HepG2 (cell line): ENCODE measurements at regions not wholly inside any gene's neighbourhood (a gene's known extent, or its start where the extent isn't known, plus 50 kb on each side); places are given as distances from the start of the nearest gene placed in this dataset.

Source experiments
- ATAC-seq: fragments of 200-7000 bp; cut with Tn5 transposase; 3 replicates; pipeline ENCODE4 v1.9.1; 2020; ENCODE audit warnings: mild to moderate bottlenecking, moderate library complexity
- BruUV-seq: library from RNA; stranded (reverse); fragments of 400-500 nt; replicated peaks from 2 replicates; lab custom pipeline; 2021; lab: Mats Ljungman, UMichigan
- CTCF ChIA-PET: fragments of 300-600 bp; formaldehyde crosslinking; extraction: SDS; loops from one replicate; lab custom pipeline; 2021; ENCODE audit warnings: low total read pairs, inconsistent platforms, low intra/inter-chr PET ratio; lab: Yijun Ruan, JAX
- POLR2A ChIA-PET: fragments of 350-600 bp; sonication (Branson Sonifier 250); formaldehyde crosslinking; loops from one replicate; lab custom pipeline; 2020; ENCODE audit warnings: antibody characterized with exemption, inconsistent platforms; lab: Yijun Ruan, JAX
- DNase-seq: peaks from one replicate; pipeline ENCODE4 v3.0.0-alpha.2; 2015; ENCODE audit warnings: low spot score
- FAIRE-seq: peaks from 3 replicates; lab custom pipeline; 2011; peaks lifted over from hg19 to GRCh38; lab: Jason Lieb, UNC
- H2AFZ ChIP-seq: one replicate; pipeline ENCODE4 v1.6.1; 2011; ENCODE audit warnings: low read length, inconsistent platforms
- H3K27ac ChIP-seq: fragments of 300-600 bp; 3 replicates; pipeline ENCODE4 v1.8.0; 2011; ENCODE audit warnings: mixed run types, mild to moderate bottlenecking, mixed read lengths, low read length, inconsistent platforms; ENCODE audit not compliant: insufficient read depth; ENCODE audit errors: extremely low read length
- H3K27me3 ChIP-seq, 2 experiments: fragments of 200-600 bp in 1 of 2; 2 replicates in 1 of 2; 3 replicates in 1 of 2; pipeline versions ENCODE4 v1.6.0 to v1.8.0; 2011; ENCODE audit warnings: low read length in 2 of 2, mild to moderate bottlenecking in 2 of 2, moderate library complexity in 2 of 2, inconsistent platforms in 1 of 2; ENCODE audit not compliant: insufficient read depth in 2 of 2, control insufficient read depth in 1 of 2
- H3K36me3 ChIP-seq, 2 experiments: fragments of 200-600 bp in 1 of 2; replicated peaks in 1 of 2; 2 replicates in 1 of 2; 3 replicates in 1 of 2; pipeline versions ENCODE4 v1.5.1 to v1.8.0; 2011; ENCODE audit warnings: low read length in 2 of 2, inconsistent platforms in 1 of 2; ENCODE audit not compliant: insufficient read depth in 2 of 2, control insufficient read depth in 1 of 2
- H3K4me1 ChIP-seq: 2 replicates; pipeline ENCODE4 v1.5.1; 2012; ENCODE audit warnings: low read length, inconsistent platforms; ENCODE audit not compliant: insufficient read depth
- H3K4me2 ChIP-seq: 2 replicates; pipeline ENCODE4 v1.6.0; 2011; ENCODE audit warnings: low read depth, low read length, inconsistent platforms
- H3K4me3 ChIP-seq, 3 experiments: fragments of 200-600 bp in 1 of 3; sonication (generic), shearing (Covaris generic) in 1 of 3; replicated peaks in 1 of 3; 2 replicates each; pipeline ENCODE4 v1.5.1; 2011 to 2016; ENCODE audit warnings: low read length in 3 of 3, inconsistent platforms in 2 of 3, low read depth in 2 of 3, mild to moderate bottlenecking in 2 of 3, control low read depth in 1 of 3, mixed read lengths in 1 of 3; ENCODE audit not compliant: insufficient read depth in 1 of 3
- H3K79me2 ChIP-seq: one replicate; pipeline ENCODE4 v1.6.1; 2011; ENCODE audit warnings: low read length, inconsistent platforms; ENCODE audit not compliant: insufficient read depth
- H3K9ac ChIP-seq: 2 replicates; pipeline ENCODE4 v1.6.0; 2011; ENCODE audit warnings: mild to moderate bottlenecking, low read depth, low read length, inconsistent platforms; ENCODE audit not compliant: insufficient read depth
- H3K9me3 ChIP-seq: 2 replicates; pipeline ENCODE4 v1.5.1; 2012; ENCODE audit warnings: mild to moderate bottlenecking, low read length
- H4K20me1 ChIP-seq: 2 replicates; pipeline ENCODE4 v1.6.0; 2011; ENCODE audit warnings: inconsistent platforms, mild to moderate bottlenecking, low read length, moderate library complexity; ENCODE audit not compliant: insufficient read depth
- NFE2L2 ChIP-seq: fragments of 150-350 bp; IDR thresholded peaks from 2 replicates; pipeline ENCODE4 v1.6.1; 2014; ENCODE audit warnings: low read length
- ZNF17 ChIP-seq: sonication (generic); formaldehyde crosslinking; IDR thresholded peaks from 2 replicates; pipeline ENCODE4 v1.5.0; 2020; ENCODE audit warnings: mild to moderate bottlenecking, missing genetic modification reagents
- ZNF704 ChIP-seq: sonication (generic); formaldehyde crosslinking; IDR thresholded peaks from 2 replicates; pipeline ENCODE4 v1.8.1; 2023; ENCODE audit warnings: mild to moderate bottlenecking, inconsistent platforms, moderate library complexity, missing genetic modification reagents, borderline replicate concordance
- ZNF800 ChIP-seq: sonication (generic); formaldehyde crosslinking; IDR thresholded peaks from 2 replicates; pipeline ENCODE4 v1.4.0; 2020; ENCODE audit warnings: missing genetic modification reagents
- ZSCAN25 ChIP-seq: sonication (generic); formaldehyde crosslinking; IDR thresholded peaks from 2 replicates; pipeline ENCODE4 v1.8.0; 2022; ENCODE audit warnings: mild to moderate bottlenecking, missing genetic modification reagents
- WGBS: methylation state at CpG from one replicate; pipeline ENCODE4 v1.1.6; 2017; ENCODE audit warnings: low lambda C conversion rate; 5-methylcytosine and 5-hydroxymethylcytosine counted together
- in situ Hi-C: cut with HindIII; loops from 2 replicates; pipeline ENCODE4 v1.10.0; 2017; ENCODE audit warnings: low pct_unique_long_range_greater_than_20kb; ENCODE audit not compliant: extremely low pct_ligation_motif_present
- intact Hi-C: fragments of 100-400 bp; cut with micrococcal nuclease; formaldehyde crosslinking; loops from one replicate; pipeline ENCODE4 v1.10.0; 2022; ENCODE audit not compliant: unreplicated experiment

- FAIRE-seq (no peak), ATAC-seq (no peak), DNase-seq (no peak)
- POLR2A ChIA-PET = no interaction called here
- CTCF ChIA-PET = no interaction called here
- H3K79me2 ChIP-seq = no peaks in the 10 kb centered on the region
- WGBS = 83% methylated on average over 2 of the region's 2 CpGs
- TF ChIP-seq ZSCAN25 (CRISPR knock-in tag) (no peak), ZNF800 (CRISPR knock-in tag) (no peak), ZNF704 (CRISPR knock-in tag) (no peak)
- BruUV-seq = no TSS peak
- in situ Hi-C loops (no loop called here), intact Hi-C loops (no loop called here)
- H3K4me3 ChIP-seq = no peak overlapping the region
- H3K36me3 ChIP-seq = no peaks in the 10 kb centered on the region
- H3K27me3 ChIP-seq = no peaks in the 10 kb centered on the region
- no peak overlapping the region for H3K4me2 ChIP-seq
- H2AFZ ChIP-seq = no peak overlapping the region
- H3K27ac ChIP-seq = no peak overlapping the region
- H3K9ac ChIP-seq = no peak overlapping the region
- peaks cover 9% of the 10 kb centered on the region for H3K4me1 ChIP-seq
- no peaks in the 10 kb centered on the region for H3K9me3 ChIP-seq
- no peaks in the 10 kb centered on the region for H4K20me1 ChIP-seq
Observed at GRCh38 chr5:29796013-29796412, 1397.5 kb upstream of the CDH6 start.

GRCh38 chr5:29795096-29795652 lies 1398.3 kb upstream of the CDH6 start:
- no TSS peak for BruUV-seq
- H3K9ac ChIP-seq = no peak overlapping the region
- POLR2A ChIA-PET = no interaction called here
- in situ Hi-C loops (no loop called here), intact Hi-C loops (no loop called here)
- no peaks in the 10 kb centered on the region for H4K20me1 ChIP-seq
- FAIRE-seq (no peak), DNase-seq (no peak), ATAC-seq (no peak)
- no peak overlapping the region for H3K27ac ChIP-seq
- no peaks in the 10 kb centered on the region for H3K9me3 ChIP-seq
- H3K4me2 ChIP-seq = no peak overlapping the region
- no peak overlapping the region for H3K4me3 ChIP-seq
- WGBS = 35% methylated on average over 2 of the region's 2 CpGs
- H3K27me3 ChIP-seq = no peaks in the 10 kb centered on the region
- H3K4me1 ChIP-seq = peaks cover under 1% of the 10 kb centered on the region
- no peaks in the 10 kb centered on the region for H3K79me2 ChIP-seq
- peak overlapping the region; percentile 2 for H2AFZ ChIP-seq
- no peak for TF ChIP-seq ZNF17 (CRISPR knock-in tag)
- peak; percentile 83 for TF ChIP-seq NFE2L2
- TF ChIP-seq, all 625 proteins: peak for 1
- no peaks in the 10 kb centered on the region for H3K36me3 ChIP-seq
- CTCF ChIA-PET = no interaction called here
